ENCODE measurements at regions not wholly inside any gene's neighbourhood (a gene's known extent, or its start where the extent isn't known, plus 50 kb on each side); places are given as distances from the start of the nearest gene placed in this dataset.

- TF ChIP-seq CTCF (IDR thresholded peaks at IDR 0.05) (no peak), POLR2A (IDR thresholded peaks at IDR 0.05) (no peak)
Measured at GRCh38 chr2:94966689-94967088, 58.8 kb upstream of the MAL start.
